CD4-positive, alpha-beta T cell treated with Interleukin-17A for 1 hour (primary cell): ENCODE measurements at regions not wholly inside any gene's neighbourhood (a gene's known extent, or its start where the extent isn't known, plus 50 kb on each side); places are given as distances from the start of the nearest gene placed in this dataset.
"Not testable (repeated sequence)": the region's sequence is repeated elsewhere in the genome, so short reads cannot be mapped to it uniquely, and the experiment has no call there.

Experiments
- DNase-seq: peaks from one replicate; pipeline ENCODE4 v3.0.0-alpha.2; 2020

- no peak for DNase-seq
Observed at GRCh38 chr3:137820366-137820765, 56.3 kb downstream of the SOX14 start.

GRCh38 chr3:137835096-137835495 lies 71.0 kb downstream of the SOX14 start:
- no peak for DNase-seq

DNA sequence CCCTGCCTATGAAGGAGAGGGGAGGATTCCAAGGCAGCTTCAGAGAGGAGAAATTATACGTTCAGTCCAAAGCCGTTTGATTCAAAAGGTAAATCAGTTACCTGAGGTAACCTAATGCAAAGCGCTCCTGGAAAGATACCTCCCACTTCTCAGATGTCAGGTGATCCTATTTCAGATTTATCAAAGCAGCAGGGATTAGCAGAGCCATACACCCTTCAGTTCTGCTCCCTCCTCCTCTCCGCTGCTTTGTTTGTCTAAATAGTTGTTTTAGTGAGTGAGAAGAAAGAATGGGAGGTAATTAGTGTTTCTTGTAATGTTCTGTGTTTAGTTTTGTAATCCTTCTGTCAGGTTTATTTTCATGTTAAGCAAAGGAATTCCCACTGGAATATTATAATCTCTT lies 81.1 kb downstream of the SOX14 start:
- DNase-seq = no peak

DNA sequence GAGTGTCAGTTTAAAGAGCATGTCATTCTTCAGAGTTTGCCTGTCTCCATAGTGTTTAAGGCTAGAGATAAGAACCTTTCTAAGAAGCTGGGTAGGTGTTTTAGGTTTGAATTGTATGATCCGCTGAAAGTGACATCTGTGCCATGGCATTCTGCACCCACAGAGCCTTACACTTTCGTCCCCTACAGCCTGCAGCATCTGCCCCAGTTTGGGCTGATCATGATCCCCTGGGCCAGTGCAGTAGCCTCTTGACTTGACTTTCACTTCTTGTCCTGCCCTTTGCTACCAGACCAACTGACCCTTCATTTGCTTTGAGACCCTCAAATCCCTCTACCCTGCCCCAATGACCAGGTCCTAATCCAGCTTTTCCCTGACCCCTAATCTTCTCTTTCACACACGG lies 81.6 kb downstream of the SOX14 start:
- no peak for DNase-seq

- DNase-seq = no peak
Observed at GRCh38 chr3:137852391-137852830, 88.3 kb downstream of the SOX14 start.

- DNase-seq = no peak
Observed at GRCh38 chr3:137854533-137855261, 90.6 kb downstream of the SOX14 start.

- no peak for DNase-seq
Observed at GRCh38 chr3:137866001-137866400, 101.9 kb downstream of the SOX14 start.

DNA sequence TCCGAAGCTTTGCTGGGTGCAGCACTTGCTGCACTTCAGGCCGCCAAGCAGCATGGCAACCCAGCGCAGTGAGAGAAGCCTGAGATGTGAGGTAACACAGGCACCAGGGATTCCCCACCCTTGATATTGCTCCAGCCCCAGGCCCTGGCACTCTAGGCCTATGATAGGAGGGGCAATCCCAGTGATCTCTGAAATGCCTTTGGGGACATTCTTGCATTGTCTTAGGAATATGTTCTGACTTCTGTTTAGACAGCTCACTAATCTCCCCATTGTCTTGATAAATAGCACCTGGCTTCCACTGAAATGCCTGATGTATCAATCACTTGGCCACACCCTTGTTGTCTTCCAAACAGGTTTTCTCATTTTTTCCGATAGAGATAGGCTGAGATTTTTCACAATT lies 102.8 kb downstream of the SOX14 start:
- DNase-seq = no peak

DNA sequence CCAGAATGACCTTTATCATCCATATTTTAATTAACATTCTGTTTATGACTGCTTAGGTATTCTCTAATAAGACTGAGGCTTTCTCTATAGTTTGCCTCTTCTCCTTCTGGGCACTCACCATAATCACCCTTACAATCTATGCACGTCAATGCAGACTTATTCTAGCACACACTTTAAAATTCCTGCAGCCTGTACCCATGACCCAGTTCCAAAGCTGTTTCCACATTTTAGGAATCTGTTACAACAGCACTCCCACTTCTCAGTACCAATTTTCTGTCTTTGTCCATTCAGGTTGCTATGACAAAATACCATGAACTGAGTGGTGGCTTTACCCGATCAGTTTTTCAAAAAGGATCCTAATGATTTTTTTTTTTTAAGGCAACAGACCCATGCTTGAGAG lies 103.5 kb downstream of the SOX14 start:
- DNase-seq = no peak

GRCh38 chr3:137869022-137869421 lies 104.9 kb downstream of the SOX14 start:
- DNase-seq = no peak

GRCh38 chr3:137872589-137872988 lies 108.5 kb downstream of the SOX14 start:
- not testable (repeated sequence) for DNase-seq

DNA sequence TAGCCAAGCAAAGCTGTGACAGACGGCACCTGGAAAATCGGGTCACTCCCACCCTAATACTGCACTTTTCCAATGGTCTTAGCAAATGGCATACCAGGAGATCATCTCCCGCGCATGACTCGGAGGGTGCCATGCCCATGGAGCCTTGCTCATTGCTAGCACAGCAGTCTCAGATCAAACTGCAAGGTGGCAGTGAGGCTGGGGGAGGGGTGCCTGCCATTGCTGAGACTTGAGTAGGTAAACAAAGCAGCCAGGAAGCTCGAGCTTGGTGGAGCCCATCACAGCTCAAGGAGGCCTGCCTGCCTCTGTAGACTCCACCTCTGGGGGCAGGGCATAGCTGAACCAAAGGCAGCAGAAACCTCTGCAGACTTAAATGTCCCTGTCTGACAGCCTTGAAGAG lies 113.1 kb upstream of the CLDN18 start:
- DNase-seq = not testable (repeated sequence)

- DNase-seq = no peak
Observed at GRCh38 chr3:137906985-137907649, 102.8 kb upstream of the CLDN18 start.

DNA sequence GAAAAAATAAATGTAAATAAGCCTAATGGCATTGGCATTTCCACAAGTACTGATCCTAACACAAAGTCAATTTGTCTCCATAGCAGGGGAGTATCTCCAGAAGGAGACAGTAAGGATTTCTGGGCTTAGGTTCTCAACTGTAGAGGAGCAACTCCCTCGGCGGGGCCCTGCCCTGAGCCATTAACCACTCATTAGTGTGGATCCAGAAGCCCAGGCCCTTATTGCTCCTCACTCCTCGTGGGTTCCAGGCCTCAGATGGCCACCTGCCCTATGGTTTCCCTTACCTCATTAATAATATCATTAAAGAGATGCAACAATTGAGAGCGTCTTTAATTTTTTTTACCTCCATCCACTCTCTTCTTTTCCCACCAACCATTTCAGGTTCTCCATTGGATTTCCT lies 85.3 kb upstream of the CLDN18 start:
- DNase-seq = no peak

DNA sequence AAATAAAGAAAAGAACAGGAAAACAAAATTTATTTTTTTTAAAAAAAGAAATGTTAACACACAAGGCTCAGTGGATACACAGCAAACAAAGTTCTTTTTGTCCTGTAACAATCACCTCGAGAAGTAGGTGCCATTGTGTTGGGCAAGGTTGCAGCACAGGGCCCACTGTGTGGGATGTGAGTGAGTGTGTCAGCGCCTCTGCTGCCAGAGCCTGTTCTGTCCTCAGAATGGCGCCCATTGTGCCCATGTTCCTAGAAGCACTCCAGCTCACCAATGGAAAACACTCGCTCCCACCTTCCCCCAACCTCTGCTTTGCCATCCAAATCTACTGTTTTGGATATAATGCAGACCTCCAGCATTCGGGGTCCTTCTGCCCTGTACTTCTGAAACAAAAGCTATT lies 84.9 kb upstream of the CLDN18 start:
- DNase-seq = no peak

DNA sequence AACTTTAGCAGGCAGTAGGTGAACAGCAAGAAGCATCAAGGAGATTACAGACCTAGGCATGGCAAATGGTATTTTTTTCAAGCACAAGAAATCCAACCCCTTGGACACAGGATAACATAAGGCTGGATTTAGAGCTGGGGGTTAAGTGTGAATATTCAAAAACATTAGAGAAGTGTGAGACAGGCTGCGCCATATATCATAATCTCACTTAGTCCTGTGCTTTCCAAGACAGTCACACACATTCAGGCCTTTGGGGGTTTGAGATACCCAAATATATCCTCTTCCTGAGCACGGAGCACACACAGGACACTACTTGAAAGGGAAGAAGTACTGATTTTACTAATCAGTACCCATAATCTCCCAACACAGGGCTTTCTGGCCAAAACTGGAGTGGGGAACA lies 83.0 kb upstream of the CLDN18 start:
- DNase-seq = no peak

- no peak for DNase-seq
Observed at GRCh38 chr3:137930976-137931375, 79.0 kb upstream of the CLDN18 start.

- DNase-seq = no peak
Observed at GRCh38 chr3:137938876-137939275, 71.1 kb upstream of the CLDN18 start.

DNA sequence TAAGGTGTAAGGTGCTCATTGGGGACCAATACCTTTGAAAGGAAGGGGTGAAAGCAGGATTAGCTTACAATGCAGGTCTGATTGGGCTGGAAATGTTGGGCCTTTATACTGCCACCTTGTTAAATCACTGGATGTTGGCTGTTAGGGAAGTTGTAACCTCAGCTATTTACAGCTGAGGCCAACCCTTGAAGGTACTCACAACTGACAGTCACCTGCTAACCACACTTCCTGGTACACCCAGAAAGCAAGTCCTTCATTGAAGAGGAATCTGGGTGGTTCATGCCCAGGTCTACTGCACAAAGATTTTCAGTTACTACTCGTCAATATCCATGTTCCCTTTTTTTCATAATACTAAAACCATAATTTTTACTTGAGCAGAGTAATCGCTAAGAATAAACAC lies 65.4 kb upstream of the CLDN18 start:
- DNase-seq = no peak

DNA sequence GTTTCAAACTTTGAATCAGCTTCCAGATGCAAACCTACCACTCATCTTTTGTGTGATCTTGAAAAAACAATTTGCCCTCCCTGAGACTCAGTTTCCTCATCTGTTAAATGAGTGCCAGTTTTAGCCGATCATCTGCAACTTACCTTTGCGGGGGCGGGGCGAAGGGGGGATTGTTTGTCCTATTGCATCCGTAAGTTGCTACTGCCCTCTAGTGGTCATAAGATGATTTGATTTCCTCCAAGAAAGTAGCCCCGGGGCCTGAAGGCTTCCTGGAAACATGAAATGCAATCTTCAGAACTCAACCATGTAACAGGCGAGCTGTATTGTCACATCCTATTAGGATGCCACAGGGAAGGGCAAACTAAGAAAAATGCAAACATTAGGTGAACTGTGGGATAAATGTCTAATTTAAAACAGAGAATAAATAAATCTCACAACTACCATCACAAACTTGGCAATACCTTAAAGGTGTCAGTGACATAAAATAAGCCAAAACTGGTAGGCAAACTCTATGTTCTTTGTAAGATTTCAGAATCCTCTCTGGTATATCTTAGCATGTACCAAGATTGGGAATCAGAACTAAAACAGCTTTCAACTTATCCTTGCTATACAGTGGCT lies 63.5 kb upstream of the CLDN18 start:
- DNase-seq = peak; percentile 63

- no peak for DNase-seq
Observed at GRCh38 chr3:137947117-137947516, 62.8 kb upstream of the CLDN18 start.

- DNase-seq = no peak
Observed at GRCh38 chr3:137948400-137949072, 61.4 kb upstream of the CLDN18 start.

GRCh38 chr3:137958636-137959035 lies 51.3 kb upstream of the CLDN18 start:
- no peak for DNase-seq
